HG02970 (cell line): ENCODE measurements at regions not wholly inside any gene's neighbourhood (a gene's known extent, or its start where the extent isn't known, plus 50 kb on each side); places are given as distances from the start of the nearest gene placed in this dataset.

ENCODE experiments used
- ATAC-seq: cut with Tn5 transposase; IDR thresholded peaks from one replicate; pipeline ENCODE4 v1.9.1; 2021; ENCODE audit warnings: mild to moderate bottlenecking, moderate library complexity, moderate number of reproducible peaks; ENCODE audit not compliant: unreplicated experiment, low FRiP score

GRCh38 chr4:12889054-12889453, 595.1 kb downstream of the RAB28 start:
- ATAC-seq: no peak

- no peak for ATAC-seq
Observed at GRCh38 chr4:12884846-12885796, 599.0 kb downstream of the RAB28 start.

GRCh38 chr4:12881945-12882584, 602.1 kb downstream of the RAB28 start:
- no peak for ATAC-seq

DNA sequence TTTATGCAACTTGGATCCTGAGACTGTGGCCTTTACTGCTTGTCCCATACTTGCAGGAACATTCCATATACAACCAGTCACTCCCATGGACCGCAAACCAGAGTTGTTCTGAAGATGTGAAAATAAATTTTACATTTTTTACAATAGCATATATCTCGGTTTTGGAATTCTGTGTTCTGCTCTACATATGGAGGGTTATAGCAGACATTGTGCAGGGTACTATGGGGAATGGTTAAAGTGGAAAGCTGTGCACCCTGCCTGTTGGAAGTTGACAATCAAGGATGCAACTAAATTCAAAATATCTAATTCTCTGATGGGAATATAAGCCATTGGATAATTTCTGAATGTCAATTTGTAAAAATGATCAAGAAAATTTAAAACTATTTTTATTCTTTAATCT, 603.3 kb downstream of the RAB28 start:
- ATAC-seq: no peak

GRCh38 chr4:12879496-12879895, 604.6 kb downstream of the RAB28 start:
- ATAC-seq: no peak

DNA sequence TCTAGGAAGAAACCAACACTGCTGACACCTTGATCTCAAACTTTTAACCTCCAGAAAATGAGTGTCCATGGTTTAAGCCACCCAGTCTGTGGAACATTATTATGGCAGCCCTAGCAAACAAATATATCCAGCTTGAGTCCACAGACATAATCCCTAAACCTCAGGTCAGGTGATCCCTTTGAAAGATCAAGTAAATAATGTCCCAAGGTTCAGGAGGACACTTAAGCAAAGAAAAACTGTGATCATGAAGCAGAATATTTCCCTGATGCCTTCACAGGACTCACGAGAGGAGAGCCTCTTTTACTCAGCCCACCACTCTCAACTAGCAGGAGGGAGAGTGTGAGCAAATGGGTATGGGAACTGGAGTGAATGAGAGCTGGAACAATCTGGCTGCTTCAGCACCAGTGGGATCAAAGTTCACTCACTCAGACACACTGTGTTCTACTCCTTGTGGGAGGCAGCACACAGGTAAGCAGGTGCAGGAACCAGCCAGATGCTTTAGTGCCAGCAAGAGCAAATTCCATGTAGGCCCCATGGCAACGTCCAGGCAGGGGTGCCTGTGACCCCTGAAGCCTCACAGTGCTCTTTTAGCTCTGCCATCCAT, 608.4 kb downstream of the RAB28 start:
- no peak for ATAC-seq

GRCh38 chr4:12873351-12873750, 610.8 kb downstream of the RAB28 start:
- ATAC-seq: no peak

GRCh38 chr4:12861422-12861821, 622.7 kb downstream of the RAB28 start:
- no peak for ATAC-seq

DNA sequence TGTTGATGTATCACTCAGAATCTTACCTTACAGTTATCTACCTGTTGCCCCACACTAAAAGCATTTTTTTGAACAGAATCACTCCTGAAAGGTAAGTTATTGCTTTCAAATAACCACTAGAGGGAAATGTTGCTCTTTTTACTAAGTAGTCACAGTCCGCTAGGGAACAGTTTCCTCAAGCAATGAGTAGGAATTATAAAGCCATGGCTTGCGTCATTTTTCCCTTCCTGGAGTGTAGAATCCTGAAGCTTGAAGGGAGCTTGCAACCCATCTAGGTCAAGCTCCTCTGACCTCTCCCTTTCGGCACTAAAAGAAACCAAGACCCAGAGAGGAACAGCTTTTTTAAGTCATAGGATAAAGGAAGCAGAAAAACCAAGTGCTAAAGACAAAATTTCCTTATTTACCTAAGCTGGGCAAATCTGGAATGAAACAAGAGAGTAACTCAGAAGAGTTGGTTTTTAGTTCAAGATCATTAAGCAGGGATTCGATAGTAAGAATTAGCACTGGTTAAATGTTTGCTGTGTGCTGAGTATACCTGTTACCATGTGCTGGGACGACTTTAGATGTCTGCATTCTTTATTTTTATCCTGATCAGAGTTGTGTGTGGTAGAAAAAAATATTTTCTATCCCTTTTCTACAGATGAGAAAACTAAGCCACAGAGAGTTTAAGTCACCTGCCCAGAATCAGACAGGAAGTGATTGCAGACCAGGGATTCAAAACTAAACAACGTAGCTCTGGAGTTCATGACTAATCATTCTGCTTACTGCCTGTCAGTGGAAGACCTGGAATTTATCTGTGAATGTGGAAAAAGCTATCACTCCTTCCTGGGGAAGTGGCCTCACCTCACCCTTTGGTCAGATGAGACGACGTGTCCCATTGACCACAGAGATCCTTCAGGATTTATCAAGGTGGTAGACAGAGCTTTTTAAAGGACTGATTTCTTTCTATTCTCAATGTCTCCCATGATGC, 631.5 kb downstream of the RAB28 start:
- no peak for ATAC-seq

DNA sequence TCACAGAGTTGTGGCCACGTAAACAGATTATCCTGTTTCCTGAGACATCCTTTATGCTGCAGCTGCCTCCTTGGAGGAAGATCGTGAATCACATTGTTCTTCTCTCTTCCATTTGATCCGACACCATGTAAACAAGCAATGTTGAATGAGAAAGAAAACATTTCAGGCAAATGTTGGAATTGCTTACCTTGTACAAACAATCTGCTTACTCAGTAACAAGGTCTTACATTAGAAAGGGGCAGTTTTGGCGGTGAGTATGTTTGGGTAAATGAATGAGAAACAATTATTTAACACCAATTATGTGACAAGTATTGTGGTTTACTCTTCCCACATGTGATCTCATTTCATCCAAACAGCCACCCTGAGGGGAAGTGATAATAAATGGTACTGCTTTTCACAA, 637.8 kb downstream of the RAB28 start:
- no peak for ATAC-seq

- no peak for ATAC-seq
Observed at GRCh38 chr4:12844141-12844540, 640.0 kb downstream of the RAB28 start.

DNA sequence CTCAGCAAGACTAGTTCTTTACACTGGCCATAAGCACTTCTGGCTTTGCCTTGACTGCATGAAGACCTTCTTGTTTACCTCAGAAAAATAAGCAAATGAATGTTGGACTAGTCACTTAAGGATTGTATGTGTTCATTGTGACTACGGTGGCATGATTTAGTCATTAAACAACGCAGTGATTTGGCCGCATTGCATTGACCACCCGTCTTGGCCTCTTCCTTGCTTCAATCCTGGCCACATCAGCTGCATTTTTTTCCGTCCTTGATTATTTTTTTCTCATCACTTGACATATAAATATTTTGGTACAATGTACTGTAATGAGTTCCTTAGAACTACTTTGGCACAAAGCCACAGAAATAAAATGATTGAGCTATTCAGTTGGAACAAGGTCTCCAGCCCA, 656.2 kb downstream of the RAB28 start:
- no peak for ATAC-seq

- no peak for ATAC-seq
Observed at GRCh38 chr4:12791536-12791935, 692.6 kb downstream of the RAB28 start.

- no peak for ATAC-seq
Observed at GRCh38 chr4:12787261-12787660, 696.9 kb downstream of the RAB28 start.

DNA sequence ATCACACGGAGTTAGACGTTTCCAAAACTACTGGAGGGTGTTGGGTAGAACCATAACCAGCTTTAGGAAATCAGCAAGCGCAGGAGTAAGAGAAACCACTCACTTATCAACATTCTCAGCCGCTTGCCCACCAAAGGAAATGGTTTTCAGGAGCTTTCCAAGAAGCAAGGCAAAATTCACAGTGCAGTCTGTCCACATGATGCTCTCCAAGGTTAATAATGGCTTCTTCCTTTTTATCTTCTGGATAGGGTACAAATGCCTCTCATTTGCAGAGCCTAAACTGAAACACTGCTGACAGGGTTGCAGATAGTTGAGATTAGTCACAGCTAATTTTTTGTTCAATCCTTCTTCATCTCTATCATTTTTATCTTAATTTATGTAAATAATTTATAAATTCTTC, 705.4 kb downstream of the RAB28 start:
- no peak for ATAC-seq

- ATAC-seq: no peak
Observed at GRCh38 chr4:12778191-12778590, 705.9 kb downstream of the RAB28 start.

GRCh38 chr4:12770351-12770750, 713.8 kb downstream of the RAB28 start:
- ATAC-seq: no peak

DNA sequence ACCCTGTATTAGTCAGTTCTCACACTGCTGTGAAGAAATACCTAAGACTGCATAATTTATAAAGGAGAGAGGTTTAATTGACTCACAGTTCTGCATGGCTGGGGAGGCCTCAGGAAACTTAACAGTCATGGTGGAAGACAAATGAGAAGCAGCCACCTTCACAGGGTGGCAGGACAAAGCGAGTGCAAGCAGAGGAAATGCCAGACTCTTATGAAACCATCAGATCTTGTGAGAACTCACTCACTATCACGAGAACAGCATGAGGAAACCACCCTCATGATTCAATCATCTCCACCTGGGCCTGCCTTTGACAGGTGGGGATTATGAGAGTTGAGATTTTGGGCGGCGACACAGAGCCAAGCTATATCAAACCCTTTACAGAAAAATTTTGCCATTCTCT, 722.4 kb downstream of the RAB28 start:
- no peak for ATAC-seq

GRCh38 chr4:12747154-12747553, 737.0 kb downstream of the RAB28 start:
- ATAC-seq: no peak

GRCh38 chr4:12746221-12746620, 737.9 kb downstream of the RAB28 start:
- no peak for ATAC-seq
